HEK293T (cell line): ENCODE measurements at regions not wholly inside any gene's neighbourhood (a gene's known extent, or its start where the extent isn't known, plus 50 kb on each side); places are given as distances from the start of the nearest gene placed in this dataset.
"Not testable (repeated sequence)": the region's sequence is repeated elsewhere in the genome, so short reads cannot be mapped to it uniquely, and the experiment has no call there.

Source experiments
- ARNT ChIP-seq: fragments of 450-650 bp; IDR thresholded peaks from 2 replicates; pipeline ENCODE4 v1.6.1; 2017; ENCODE audit warnings: mild to moderate bottlenecking
- BHLHE40 ChIP-seq: fragments of 450-650 bp; IDR thresholded peaks from 2 replicates; pipeline ENCODE4 v1.6.1; 2016; ENCODE audit warnings: mild to moderate bottlenecking, moderate library complexity, borderline replicate concordance
- FOXA1 ChIP-seq: fragments of 450-650 bp; IDR thresholded peaks from 2 replicates; pipeline ENCODE4 v1.6.1; 2016; ENCODE audit warnings: mild to moderate bottlenecking
- HDGF ChIP-seq: fragments of 450-650 bp; IDR thresholded peaks from 2 replicates; pipeline ENCODE4 v1.6.1; 2017; ENCODE audit warnings: antibody characterized with exemption, borderline replicate concordance

GRCh38 chr1:149352205-149352604, 122.6 kb upstream of the NBPF19 start:
- TF ChIP-seq HDGF, ARNT, BHLHE40, FOXA1: not testable (repeated sequence)
